ENCODE measurements at regions not wholly inside any gene's neighbourhood (a gene's known extent, or its start where the extent isn't known, plus 50 kb on each side); places are given as distances from the start of the nearest gene placed in this dataset.
"Not testable (repeated sequence)": the region's sequence is repeated elsewhere in the genome, so short reads cannot be mapped to it uniquely, and the experiment has no call there.

DNA sequence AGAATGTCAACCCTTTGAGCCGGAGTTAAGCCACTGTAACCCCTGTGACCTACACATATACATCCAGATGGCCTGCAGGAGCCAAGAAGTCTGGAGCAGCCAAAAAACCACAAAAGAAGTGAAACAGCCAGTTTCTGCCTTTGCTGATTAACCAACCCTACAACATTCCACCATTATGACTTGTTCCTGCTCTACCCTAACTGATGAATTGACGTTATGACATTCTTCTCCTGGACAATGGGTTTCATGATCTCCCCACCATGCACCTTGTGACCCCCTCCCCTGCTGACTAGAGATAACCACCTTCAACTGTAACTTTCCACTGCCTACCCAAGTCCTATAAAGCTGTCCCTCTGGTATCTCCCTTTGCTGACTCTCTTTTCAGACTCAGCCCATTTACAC lies 216.3 kb upstream of the DUSP10 start:
- TF ChIP-seq EZH2phosphoT487 (IDR thresholded peaks at IDR 0.05; ENCODE audit: low read depth, severe bottlenecking, unreplicated experiment); CTCF (IDR thresholded peaks at IDR 0.05; ENCODE audit: poor library complexity): not testable (repeated sequence)

All from hepatocyte (in vitro differentiated cells).